ENCODE measurements at regions not wholly inside any gene's neighbourhood (a gene's known extent, or its start where the extent isn't known, plus 50 kb on each side); places are given as distances from the start of the nearest gene placed in this dataset.
A peak's percentile ranks its signal among the peaks of the same experiment; 100 is the strongest.

DNA sequence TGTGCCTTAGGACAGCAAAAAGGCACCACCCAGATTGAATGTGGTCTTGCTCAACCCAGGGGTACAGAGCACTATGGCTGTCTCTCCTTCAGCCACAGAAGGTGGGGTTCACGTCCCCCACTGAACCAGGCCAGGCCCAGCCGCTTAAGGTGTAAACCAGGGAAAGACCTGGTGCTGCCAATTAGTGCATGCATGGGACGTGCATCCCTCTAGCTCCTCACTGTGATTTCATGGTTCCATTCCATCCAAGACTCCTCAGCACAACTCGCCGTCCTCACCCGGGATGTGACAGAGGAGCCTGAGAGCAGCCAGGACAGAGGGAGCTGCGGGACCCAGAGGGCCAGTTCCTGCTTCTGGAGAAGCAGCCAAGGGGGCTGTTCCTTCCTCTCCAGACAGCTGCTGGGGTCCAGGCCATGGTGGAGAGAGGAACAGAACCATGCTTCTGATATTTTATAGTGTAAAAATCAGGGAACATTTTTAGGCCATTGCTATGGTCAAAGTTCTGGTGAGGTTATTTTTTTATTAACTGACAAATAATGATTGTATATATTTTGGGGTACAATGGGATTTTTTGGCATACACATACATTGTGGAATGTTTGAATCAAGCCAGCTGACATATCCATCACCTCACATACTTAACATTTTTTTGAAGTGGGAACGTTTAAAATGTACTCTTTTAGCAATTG is 492.2 kb upstream of the B3GAT1 start (continued):
- no peak for TF ChIP-seq ZNF311 (tag by site-specific recombination; IDR thresholded peaks at IDR 0.05; ENCODE audit: borderline replicate concordance)

DNA sequence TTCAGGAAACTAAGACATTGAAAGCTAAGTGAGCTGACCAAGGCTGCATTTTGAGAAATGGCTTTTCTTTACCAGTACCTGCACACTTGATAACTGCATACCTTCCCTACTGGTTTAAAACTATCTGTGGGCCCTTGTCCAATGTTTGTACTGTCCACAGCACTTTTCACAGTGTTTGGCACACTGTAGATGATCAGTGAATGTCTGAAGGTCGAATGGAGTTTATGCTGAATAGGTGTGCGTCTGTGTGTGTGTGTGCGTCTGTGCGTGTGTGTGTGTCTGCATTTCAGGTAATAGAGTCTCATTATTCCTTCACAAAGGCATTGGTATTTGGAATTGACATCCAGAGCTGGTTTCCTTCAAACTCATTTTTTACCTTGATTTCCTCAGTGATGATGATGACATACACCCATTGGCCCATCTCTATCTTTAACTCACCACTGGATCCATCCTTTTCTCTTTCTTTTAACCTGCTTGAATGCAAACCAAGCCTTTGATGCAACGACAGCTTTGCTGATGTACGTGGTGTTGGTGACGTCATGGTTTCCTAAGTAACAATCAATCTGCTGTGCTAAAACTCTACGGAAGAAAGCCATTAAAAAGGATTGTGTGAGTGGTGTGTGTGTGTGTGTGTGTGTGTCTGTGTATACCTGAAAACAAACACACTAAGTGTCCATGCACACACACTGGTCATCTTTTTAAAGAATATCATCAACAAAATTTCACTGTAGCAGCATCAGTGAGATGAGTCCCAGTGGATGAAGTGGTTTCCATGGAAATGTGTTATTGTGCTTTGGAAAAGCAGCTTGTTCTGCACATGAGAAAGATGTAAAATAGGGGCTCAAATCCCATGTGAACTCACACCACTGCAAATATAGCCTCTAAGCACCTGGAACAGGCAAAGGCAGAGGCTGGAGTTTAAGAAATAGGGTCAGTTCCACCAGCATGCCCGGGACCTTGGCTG is 490.2 kb upstream of the B3GAT1 start:
- POLR2A ChIA-PET = no interaction called here
- no peak for TF ChIP-seq ZXDB (tag by site-specific recombination; IDR thresholded peaks at IDR 0.05)
- no peak for TF ChIP-seq GFI1B (tag by site-specific recombination; IDR thresholded peaks at IDR 0.05)
- TF ChIP-seq, protein P1, sequence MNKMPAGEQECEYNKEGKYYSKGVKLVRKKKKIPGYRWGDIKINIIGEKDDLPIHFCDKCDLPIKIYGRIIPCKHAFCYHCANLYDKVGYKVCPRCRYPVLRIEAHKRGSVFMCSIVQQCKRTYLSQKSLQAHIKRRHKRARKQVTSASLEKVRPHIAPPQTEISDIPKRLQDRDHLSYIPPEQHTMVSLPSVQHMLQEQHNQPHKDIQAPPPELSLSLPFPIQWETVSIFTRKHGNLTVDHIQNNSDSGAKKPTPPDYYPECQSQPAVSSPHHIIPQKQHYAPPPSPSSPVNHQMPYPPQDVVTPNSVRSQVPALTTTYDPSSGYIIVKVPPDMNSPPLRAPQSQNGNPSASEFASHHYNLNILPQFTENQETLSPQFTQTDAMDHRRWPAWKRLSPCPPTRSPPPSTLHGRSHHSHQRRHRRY (tag by site-specific recombination; IDR thresholded peaks at IDR 0.05) = no peak
- TF ChIP-seq, protein P2, sequence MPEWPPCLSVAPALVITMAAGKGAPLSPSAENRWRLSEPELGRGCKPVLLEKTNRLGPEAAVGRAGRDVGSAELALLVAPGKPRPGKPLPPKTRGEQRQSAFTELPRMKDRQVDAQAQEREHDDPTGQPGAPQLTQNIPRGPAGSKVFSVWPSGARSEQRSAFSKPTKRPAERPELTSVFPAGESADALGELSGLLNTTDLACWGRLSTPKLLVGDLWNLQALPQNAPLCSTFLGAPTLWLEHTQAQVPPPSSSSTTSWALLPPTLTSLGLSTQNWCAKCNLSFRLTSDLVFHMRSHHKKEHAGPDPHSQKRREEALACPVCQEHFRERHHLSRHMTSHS (tag by site-specific recombination; IDR thresholded peaks at IDR 0.05) = no peak
- TF ChIP-seq, protein P3, sequence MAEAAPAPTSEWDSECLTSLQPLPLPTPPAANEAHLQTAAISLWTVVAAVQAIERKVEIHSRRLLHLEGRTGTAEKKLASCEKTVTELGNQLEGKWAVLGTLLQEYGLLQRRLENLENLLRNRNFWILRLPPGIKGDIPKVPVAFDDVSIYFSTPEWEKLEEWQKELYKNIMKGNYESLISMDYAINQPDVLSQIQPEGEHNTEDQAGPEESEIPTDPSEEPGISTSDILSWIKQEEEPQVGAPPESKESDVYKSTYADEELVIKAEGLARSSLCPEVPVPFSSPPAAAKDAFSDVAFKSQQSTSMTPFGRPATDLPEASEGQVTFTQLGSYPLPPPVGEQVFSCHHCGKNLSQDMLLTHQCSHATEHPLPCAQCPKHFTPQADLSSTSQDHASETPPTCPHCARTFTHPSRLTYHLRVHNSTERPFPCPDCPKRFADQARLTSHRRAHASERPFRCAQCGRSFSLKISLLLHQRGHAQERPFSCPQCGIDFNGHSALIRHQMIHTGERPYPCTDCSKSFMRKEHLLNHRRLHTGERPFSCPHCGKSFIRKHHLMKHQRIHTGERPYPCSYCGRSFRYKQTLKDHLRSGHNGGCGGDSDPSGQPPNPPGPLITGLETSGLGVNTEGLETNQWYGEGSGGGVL (tag by site-specific recombination; IDR thresholded peaks at IDR 0.05) = no peak
- TF ChIP-seq ZIC2 (tag by site-specific recombination; IDR thresholded peaks at IDR 0.05) = no peak
- TF ChIP-seq ZBTB20 (tag by site-specific recombination; IDR thresholded peaks at IDR 0.05) = no peak
- no peak for TF ChIP-seq ZBTB48 (tag by site-specific recombination; IDR thresholded peaks at IDR 0.05)
- no peak for TF ChIP-seq HOXD13 (CRISPR knock-in tag; IDR thresholded peaks at IDR 0.05; ENCODE audit: borderline replicate concordance)
- TF ChIP-seq, protein P4, sequence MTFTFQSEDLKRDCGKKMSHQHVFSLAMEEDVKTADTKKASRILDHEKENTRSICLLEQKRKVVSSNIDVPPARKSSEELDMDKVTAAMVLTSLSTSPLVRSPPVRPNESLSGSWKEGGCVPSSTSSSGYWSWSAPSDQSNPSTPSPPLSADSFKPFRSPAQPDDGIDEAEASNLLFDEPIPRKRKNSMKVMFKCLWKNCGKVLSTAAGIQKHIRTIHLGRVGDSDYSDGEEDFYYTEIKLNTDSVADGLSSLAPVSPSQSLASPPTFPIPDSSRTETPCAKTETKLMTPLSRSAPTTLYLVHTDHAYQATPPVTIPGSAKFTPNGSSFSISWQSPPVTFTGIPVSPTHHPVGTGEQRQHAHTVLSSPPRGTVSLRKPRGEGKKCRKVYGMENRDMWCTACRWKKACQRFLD (tag by site-specific recombination; IDR thresholded peaks at IDR 0.05) = no peak
- TF ChIP-seq ZNF776 (tag by site-specific recombination; IDR thresholded peaks at IDR 0.05; ENCODE audit: borderline replicate concordance) = no peak
- CTCF ChIA-PET = interaction anchor here (0.6 kb wide), 1 partner anchor 541 kb away, joined by 3 read pairs; no protein-coding TSS in a partner anchor
- H3K9me3 ChIP-seq (ENCODE audit: control insufficient read depth, insufficient read depth, low read depth, low read length) = no peaks in the 10 kb centered on the region
- H3K4me1 ChIP-seq (ENCODE audit: control insufficient read depth, insufficient read depth, low read length) = no peaks in the 10 kb centered on the region
- no peak overlapping the region for H3K27ac ChIP-seq (ENCODE audit: extremely low read depth, low read depth, low read length)
- no peak overlapping the region for H3K4me3 ChIP-seq (ENCODE audit: low read depth, low read length)
- H3K36me3 ChIP-seq (ENCODE audit: control insufficient read depth in 2 of 2, insufficient read depth in 1 of 2, low read length in 2 of 2) = no peaks in the 10 kb centered on the region

DNA sequence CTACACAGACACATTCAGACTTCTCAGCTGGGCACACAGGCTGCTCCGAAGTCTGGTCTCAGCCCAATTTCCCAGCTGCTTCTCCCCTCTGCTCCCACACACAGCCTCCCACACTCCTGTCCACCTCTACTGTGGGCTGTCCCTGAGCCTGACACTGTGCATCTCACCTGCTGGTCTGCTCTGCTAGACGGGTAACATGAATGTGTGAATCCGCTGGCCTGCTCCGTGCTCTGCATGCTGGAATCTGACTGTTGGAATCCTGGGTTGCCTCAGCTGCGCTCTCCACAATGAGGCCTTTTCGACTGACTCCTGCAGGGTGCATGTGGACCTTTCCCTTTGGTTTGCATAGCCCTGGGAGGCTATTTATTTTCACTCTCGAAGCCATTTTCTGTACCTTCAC is 489.5 kb upstream of the B3GAT1 start:
- Histone ChIP-seq H3K36me3 (ENCODE audit: control insufficient read depth in 2 of 2, insufficient read depth in 1 of 2, low read length in 2 of 2) (no peaks in the 10 kb centered on the region), H3K9me3 (ENCODE audit: control insufficient read depth, insufficient read depth, low read depth, low read length) (no peaks in the 10 kb centered on the region), H3K27ac (ENCODE audit: extremely low read depth, low read depth, low read length) (no peak overlapping the region), H3K4me1 (ENCODE audit: control insufficient read depth, insufficient read depth, low read length) (no peaks in the 10 kb centered on the region), H3K4me3 (ENCODE audit: low read depth, low read length) (no peak overlapping the region)
- TF ChIP-seq ZNF324 (tag by site-specific recombination; IDR thresholded peaks at IDR 0.05) (no peak), ZFHX2 (tag by site-specific recombination; conservative IDR thresholded peaks at IDR 0.05) (peak; percentile 64), TRIM28 (IDR thresholded peaks at IDR 0.05; ENCODE audit: borderline replicate concordance, low read length) (no peak), KLF7 (tag by site-specific recombination; IDR thresholded peaks at IDR 0.05; ENCODE audit: borderline replicate concordance) (no peak), ZNF132 (tag by site-specific recombination; IDR thresholded peaks at IDR 0.05; ENCODE audit: borderline replicate concordance) (no peak)
- TF ChIP-seq, protein P5, sequence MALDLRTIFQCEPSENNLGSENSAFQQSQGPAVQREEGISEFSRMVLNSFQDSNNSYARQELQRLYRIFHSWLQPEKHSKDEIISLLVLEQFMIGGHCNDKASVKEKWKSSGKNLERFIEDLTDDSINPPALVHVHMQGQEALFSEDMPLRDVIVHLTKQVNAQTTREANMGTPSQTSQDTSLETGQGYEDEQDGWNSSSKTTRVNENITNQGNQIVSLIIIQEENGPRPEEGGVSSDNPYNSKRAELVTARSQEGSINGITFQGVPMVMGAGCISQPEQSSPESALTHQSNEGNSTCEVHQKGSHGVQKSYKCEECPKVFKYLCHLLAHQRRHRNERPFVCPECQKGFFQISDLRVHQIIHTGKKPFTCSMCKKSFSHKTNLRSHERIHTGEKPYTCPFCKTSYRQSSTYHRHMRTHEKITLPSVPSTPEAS (tag by site-specific recombination; IDR thresholded peaks at IDR 0.05) = no peak
- TF ChIP-seq, protein P6, sequence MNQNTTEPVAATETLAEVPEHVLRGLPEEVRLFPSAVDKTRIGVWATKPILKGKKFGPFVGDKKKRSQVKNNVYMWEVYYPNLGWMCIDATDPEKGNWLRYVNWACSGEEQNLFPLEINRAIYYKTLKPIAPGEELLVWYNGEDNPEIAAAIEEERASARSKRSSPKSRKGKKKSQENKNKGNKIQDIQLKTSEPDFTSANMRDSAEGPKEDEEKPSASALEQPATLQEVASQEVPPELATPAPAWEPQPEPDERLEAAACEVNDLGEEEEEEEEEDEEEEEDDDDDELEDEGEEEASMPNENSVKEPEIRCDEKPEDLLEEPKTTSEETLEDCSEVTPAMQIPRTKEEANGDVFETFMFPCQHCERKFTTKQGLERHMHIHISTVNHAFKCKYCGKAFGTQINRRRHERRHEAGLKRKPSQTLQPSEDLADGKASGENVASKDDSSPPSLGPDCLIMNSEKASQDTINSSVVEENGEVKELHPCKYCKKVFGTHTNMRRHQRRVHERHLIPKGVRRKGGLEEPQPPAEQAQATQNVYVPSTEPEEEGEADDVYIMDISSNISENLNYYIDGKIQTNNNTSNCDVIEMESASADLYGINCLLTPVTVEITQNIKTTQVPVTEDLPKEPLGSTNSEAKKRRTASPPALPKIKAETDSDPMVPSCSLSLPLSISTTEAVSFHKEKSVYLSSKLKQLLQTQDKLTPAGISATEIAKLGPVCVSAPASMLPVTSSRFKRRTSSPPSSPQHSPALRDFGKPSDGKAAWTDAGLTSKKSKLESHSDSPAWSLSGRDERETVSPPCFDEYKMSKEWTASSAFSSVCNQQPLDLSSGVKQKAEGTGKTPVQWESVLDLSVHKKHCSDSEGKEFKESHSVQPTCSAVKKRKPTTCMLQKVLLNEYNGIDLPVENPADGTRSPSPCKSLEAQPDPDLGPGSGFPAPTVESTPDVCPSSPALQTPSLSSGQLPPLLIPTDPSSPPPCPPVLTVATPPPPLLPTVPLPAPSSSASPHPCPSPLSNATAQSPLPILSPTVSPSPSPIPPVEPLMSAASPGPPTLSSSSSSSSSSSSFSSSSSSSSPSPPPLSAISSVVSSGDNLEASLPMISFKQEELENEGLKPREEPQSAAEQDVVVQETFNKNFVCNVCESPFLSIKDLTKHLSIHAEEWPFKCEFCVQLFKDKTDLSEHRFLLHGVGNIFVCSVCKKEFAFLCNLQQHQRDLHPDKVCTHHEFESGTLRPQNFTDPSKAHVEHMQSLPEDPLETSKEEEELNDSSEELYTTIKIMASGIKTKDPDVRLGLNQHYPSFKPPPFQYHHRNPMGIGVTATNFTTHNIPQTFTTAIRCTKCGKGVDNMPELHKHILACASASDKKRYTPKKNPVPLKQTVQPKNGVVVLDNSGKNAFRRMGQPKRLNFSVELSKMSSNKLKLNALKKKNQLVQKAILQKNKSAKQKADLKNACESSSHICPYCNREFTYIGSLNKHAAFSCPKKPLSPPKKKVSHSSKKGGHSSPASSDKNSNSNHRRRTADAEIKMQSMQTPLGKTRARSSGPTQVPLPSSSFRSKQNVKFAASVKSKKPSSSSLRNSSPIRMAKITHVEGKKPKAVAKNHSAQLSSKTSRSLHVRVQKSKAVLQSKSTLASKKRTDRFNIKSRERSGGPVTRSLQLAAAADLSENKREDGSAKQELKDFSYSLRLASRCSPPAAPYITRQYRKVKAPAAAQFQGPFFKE (tag by site-specific recombination; IDR thresholded peaks at IDR 0.05; ENCODE audit: borderline replicate concordance) = no peak
- POLR2A ChIA-PET = no interaction called here
- CTCF ChIA-PET = no interaction called here

Data from HEK293 (cell line).